ENCODE measurements at regions not wholly inside any gene's neighbourhood (a gene's known extent, or its start where the extent isn't known, plus 50 kb on each side); places are given as distances from the start of the nearest gene placed in this dataset.

DNA sequence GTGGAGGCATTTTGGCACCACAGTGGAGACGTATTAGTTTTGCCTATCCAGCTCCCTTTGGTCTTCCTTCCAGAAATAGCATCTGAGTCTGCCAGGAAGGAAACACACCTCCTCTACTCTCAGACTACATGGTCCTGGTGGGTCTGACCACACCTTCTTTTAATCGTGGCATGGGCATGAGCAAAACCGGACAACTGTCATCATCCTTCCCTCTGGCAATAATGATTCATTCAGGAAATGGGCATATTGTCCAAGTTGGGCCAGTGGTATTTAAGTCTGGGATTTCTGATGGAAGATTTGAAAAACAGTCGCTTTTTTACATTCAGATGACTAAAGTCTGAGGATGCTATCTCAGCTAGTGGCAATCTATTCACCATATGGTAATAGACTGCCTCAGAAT is 601.0 kb upstream of the ADAMTS9 start:
- no peak overlapping the region for H3K4me3 ChIP-seq
- no peaks in the 10 kb centered on the region for H3K4me1 ChIP-seq (ENCODE audit: control insufficient read depth, insufficient read depth, low read length)
- no peak for TF ChIP-seq BACH1 (IDR thresholded peaks at IDR 0.05; ENCODE audit: borderline replicate concordance)
- no peak for TF ChIP-seq MEF2A (IDR thresholded peaks at IDR 0.05; ENCODE audit: insufficient read depth, low read depth, low read length)
- no peak for TF ChIP-seq WRNIP1 (IDR thresholded peaks at IDR 0.05; ENCODE audit: borderline replicate concordance, low read depth, low read length)
- TF ChIP-seq KAT2A (conservative IDR thresholded peaks at IDR 0.05; ENCODE audit: control insufficient read depth, low read depth, low read length), result no peak
- TF ChIP-seq CREM (IDR thresholded peaks at IDR 0.05; ENCODE audit: low read depth), result no peak
- no peak for TF ChIP-seq CEBPB (IDR thresholded peaks at IDR 0.05; ENCODE audit: borderline replicate concordance in 1 of 2, low read depth in 2 of 2, low read length in 2 of 2)
- TF ChIP-seq ASH2L (IDR thresholded peaks at IDR 0.05; ENCODE audit: borderline replicate concordance, low read depth), result no peak
- no peak for TF ChIP-seq TAF1 (IDR thresholded peaks at IDR 0.05; ENCODE audit: borderline replicate concordance, low read depth, low read length)
- TF ChIP-seq HDAC2 (IDR thresholded peaks at IDR 0.05), result no peak
- TF ChIP-seq DPF2 (IDR thresholded peaks at IDR 0.05), result no peak
- TF ChIP-seq HDAC6 (IDR thresholded peaks at IDR 0.05; ENCODE audit: unreplicated experiment), result no peak
- TF ChIP-seq, protein P1, sequence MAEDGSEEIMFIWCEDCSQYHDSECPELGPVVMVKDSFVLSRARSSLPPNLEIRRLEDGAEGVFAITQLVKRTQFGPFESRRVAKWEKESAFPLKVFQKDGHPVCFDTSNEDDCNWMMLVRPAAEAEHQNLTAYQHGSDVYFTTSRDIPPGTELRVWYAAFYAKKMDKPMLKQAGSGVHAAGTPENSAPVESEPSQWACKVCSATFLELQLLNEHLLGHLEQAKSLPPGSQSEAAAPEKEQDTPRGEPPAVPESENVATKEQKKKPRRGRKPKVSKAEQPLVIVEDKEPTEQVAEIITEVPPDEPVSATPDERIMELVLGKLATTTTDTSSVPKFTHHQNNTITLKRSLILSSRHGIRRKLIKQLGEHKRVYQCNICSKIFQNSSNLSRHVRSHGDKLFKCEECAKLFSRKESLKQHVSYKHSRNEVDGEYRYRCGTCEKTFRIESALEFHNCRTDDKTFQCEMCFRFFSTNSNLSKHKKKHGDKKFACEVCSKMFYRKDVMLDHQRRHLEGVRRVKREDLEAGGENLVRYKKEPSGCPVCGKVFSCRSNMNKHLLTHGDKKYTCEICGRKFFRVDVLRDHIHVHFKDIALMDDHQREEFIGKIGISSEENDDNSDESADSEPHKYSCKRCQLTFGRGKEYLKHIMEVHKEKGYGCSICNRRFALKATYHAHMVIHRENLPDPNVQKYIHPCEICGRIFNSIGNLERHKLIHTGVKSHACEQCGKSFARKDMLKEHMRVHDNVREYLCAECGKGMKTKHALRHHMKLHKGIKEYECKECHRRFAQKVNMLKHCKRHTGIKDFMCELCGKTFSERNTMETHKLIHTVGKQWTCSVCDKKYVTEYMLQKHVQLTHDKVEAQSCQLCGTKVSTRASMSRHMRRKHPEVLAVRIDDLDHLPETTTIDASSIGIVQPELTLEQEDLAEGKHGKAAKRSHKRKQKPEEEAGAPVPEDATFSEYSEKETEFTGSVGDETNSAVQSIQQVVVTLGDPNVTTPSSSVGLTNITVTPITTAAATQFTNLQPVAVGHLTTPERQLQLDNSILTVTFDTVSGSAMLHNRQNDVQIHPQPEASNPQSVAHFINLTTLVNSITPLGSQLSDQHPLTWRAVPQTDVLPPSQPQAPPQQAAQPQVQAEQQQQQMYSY (CRISPR knock-in tag; IDR thresholded peaks at IDR 0.05), result no peak
- no peak for TF ChIP-seq EED (IDR thresholded peaks at IDR 0.05; ENCODE audit: low read depth)
- TF ChIP-seq YBX1 (IDR thresholded peaks at IDR 0.05), result no peak
- no peak for TF ChIP-seq PAX8 (IDR thresholded peaks at IDR 0.05)
- no peak for TF ChIP-seq KLF5 (IDR thresholded peaks at IDR 0.05; ENCODE audit: partially characterized antibody)
- in situ Hi-C loops (cut with MboI) (no loop called here), intact Hi-C loops (cut with micrococcal nuclease; ENCODE audit: unreplicated experiment) (no loop called here)
- no peaks in the 10 kb centered on the region for H3K36me3 ChIP-seq (ENCODE audit: control insufficient read depth in 2 of 2, insufficient read depth in 2 of 2, low read length in 1 of 2)
- H3K9me3 ChIP-seq (replicated peaks; ENCODE audit: control insufficient read depth, insufficient read depth, low read length), result no peaks in the 10 kb centered on the region
- H4K20me1 ChIP-seq (ENCODE audit: control insufficient read depth, insufficient read depth), result no peaks in the 10 kb centered on the region
- POLR2A ChIA-PET, result no interaction called here
- no peak for DNase-seq (ENCODE audit: low read depth, low spot score)
- H3K27ac ChIP-seq (ENCODE audit: control insufficient read depth, insufficient read depth), result no peak overlapping the region
- BruUV-seq (replicated peaks), result no TSS peak
- no peak for ATAC-seq
- H2AFZ ChIP-seq (ENCODE audit: control insufficient read depth, low read depth, low read length), result no peak overlapping the region
- RAD21 ChIA-PET (ENCODE audit: unreplicated experiment), result no interaction called here
- no peaks in the 10 kb centered on the region for H3K79me2 ChIP-seq (ENCODE audit: control insufficient read depth, insufficient read depth, low read length)
- no peaks in the 10 kb centered on the region for H3K27me3 ChIP-seq (replicated peaks in 1 of 2; ENCODE audit: control insufficient read depth in 2 of 2, insufficient read depth in 2 of 2, low read length in 1 of 2)
- WGBS (ENCODE audit: insufficient coverage, insufficient replicate concordance, low lambda C conversion rate, missing lambda C conversion rate), result 7% methylated on average over 4 of the region's 4 CpGs
- H3K9ac ChIP-seq (ENCODE audit: control insufficient read depth, insufficient read depth, low read length), result no peak overlapping the region
- SMC1A ChIA-PET (ENCODE audit: uncharacterized antibody, unreplicated experiment), result no interaction called here
- no peak for FAIRE-seq
- no peak overlapping the region for H3K4me2 ChIP-seq (ENCODE audit: control insufficient read depth, insufficient read depth)
- CTCF ChIA-PET, result no interaction called here

All from GM12878 (cell line).